ENCODE measurements at regions not wholly inside any gene's neighbourhood (a gene's known extent, or its start where the extent isn't known, plus 50 kb on each side); places are given as distances from the start of the nearest gene placed in this dataset.

GRCh38 chr18:40019797-40020392, 1935.1 kb upstream of the PIK3C3 start:
- H3K27me3 ChIP-seq (replicated peaks in 1 of 4; ENCODE audit: control insufficient read depth in 3 of 4, extremely low read depth in 1 of 4, insufficient read depth in 3 of 4, low read length in 3 of 4): no peaks in the 10 kb centered on the region
- H4K8ac ChIP-seq (ENCODE audit: extremely low read depth, insufficient read depth, low read length): no peak overlapping the region
- no peaks in the 10 kb centered on the region for H3K79me2 ChIP-seq (ENCODE audit: control insufficient read depth in 1 of 2, insufficient read depth in 2 of 2, low read length in 2 of 2)
- no peaks in the 10 kb centered on the region for H3K23me2 ChIP-seq (ENCODE audit: low read depth, low read length)
- H2BK5ac ChIP-seq (ENCODE audit: low read depth, low read length): no peak overlapping the region
- no peak overlapping the region for H3K27ac ChIP-seq (ENCODE audit: low read depth, low read length)
- peaks cover 0 to 2% of the 10 kb centered on the region in 2 experiments for H4K20me1 ChIP-seq (replicated peaks in 1 of 2; ENCODE audit: control insufficient read depth in 1 of 2, insufficient read depth in 2 of 2, low read length in 2 of 2)
- DNase-seq (ENCODE audit: low read depth in 1 of 2, low spot score in 2 of 2): peak in 1 of 2 experiments; percentile 10
- H2BK120ac ChIP-seq (replicated peaks; ENCODE audit: low read depth, low read length): no peak overlapping the region
- H2AFZ ChIP-seq (ENCODE audit: low read length): no peak overlapping the region
- H4K91ac ChIP-seq (replicated peaks; ENCODE audit: insufficient read length, low read length): no peak overlapping the region
- H2BK15ac ChIP-seq (ENCODE audit: low read length): no peak overlapping the region
- no peak overlapping the region for H2BK20ac ChIP-seq (ENCODE audit: low read length)
- H2BK12ac ChIP-seq (ENCODE audit: low read depth, low read length): no peak overlapping the region
- peak overlapping the region; percentile 51 for H4K5ac ChIP-seq (ENCODE audit: insufficient read length, low read depth, low read length)
- ChIA-PET CTCF (ENCODE audit: partially characterized antibody) (interaction anchor here (0.9 to 2.9 kb wide), 12 partner anchors 8 to 385 kb away, joined by 3 to 9 read pairs (median 4); no protein-coding TSS in a partner anchor), POLR2A (ENCODE audit: partially characterized antibody) (interaction anchor here (0.9 to 1.4 kb wide), 2 partner anchors 10 to 13 kb away, joined by 3 to 4 read pairs; no protein-coding TSS in a partner anchor)
- H3K4me2 ChIP-seq (ENCODE audit: insufficient read depth in 1 of 2, low read depth in 2 of 2, low read length in 2 of 2): peak overlapping the region; percentile 38 to 59; a peak in 3 of 4 replicates
- H3K9me3 ChIP-seq (ENCODE audit: insufficient read depth in 2 of 2, low read depth in 1 of 2, low read length in 1 of 2): no peaks in the 10 kb centered on the region
- no peak overlapping the region for H3K4ac ChIP-seq (replicated peaks; ENCODE audit: insufficient read length, low read depth, low read length)
- peak overlapping the region in 1 of 4 experiments; percentile 23; a peak in 1 of 8 replicates for H3K4me3 ChIP-seq (ENCODE audit: extremely low read depth in 1 of 4, insufficient read depth in 2 of 4, low read depth in 3 of 4, low read length in 4 of 4)
- H3K23ac ChIP-seq (ENCODE audit: insufficient read length): no peak overlapping the region
- peak overlapping the region in 1 of 4 experiments; percentile 44; a peak in 1 of 7 replicates for H3K9ac ChIP-seq (replicated peaks in 1 of 4; ENCODE audit: extremely low read depth in 1 of 4, low read depth in 3 of 4, low read length in 3 of 4)
- WGBS, 2 experiments (ENCODE audit: extremely low coverage in 1 of 2, insufficient coverage in 1 of 2, insufficient read length in 1 of 2, insufficient replicate concordance in 2 of 2, low coverage in 1 of 2, low lambda C conversion rate in 2 of 2, missing lambda C conversion rate in 1 of 2): 38% methylated on average over 2 of the region's 2 CpGs; no CpG with 5 or more reads in 1 of the 2 experiments
- H2AK5ac ChIP-seq (ENCODE audit: low read depth, low read length): no peak overlapping the region
- FAIRE-seq: no peak
- H3K4me1 ChIP-seq (replicated peaks in 1 of 4; ENCODE audit: control insufficient read depth in 3 of 4, insufficient read depth in 4 of 4, low read length in 3 of 4): peaks cover 0 to 12% (median 7%) of the 10 kb centered on the region in 4 experiments; a peak in 3 of 7 replicates
- H3K36me3 ChIP-seq (ENCODE audit: control insufficient read depth in 2 of 4, insufficient read depth in 4 of 4, low read length in 3 of 4): no peaks in the 10 kb centered on the region
- no peak overlapping the region for H3K56ac ChIP-seq (replicated peaks; ENCODE audit: insufficient read length, low read depth, low read length)
- H3K14ac ChIP-seq (ENCODE audit: insufficient read length): no peak overlapping the region
- H3K18ac ChIP-seq (ENCODE audit: extremely low read depth, low read length): no peak overlapping the region; the same call in 1 of the 2 replicates
- no peaks in the 10 kb centered on the region for H3K79me1 ChIP-seq (ENCODE audit: low read depth, low read length)
- TF ChIP-seq RNF2 (IDR thresholded peaks at IDR 0.05; ENCODE audit: borderline replicate concordance, low read depth, low read length, missing control alignments, poor library complexity, severe bottlenecking) (no peak), TCF12 (IDR thresholded peaks at IDR 0.05; ENCODE audit: low read depth, low read length) (no peak), CHD2 (IDR thresholded peaks at IDR 0.05; ENCODE audit: low read length) (no peak), GTF2F1 (IDR thresholded peaks at IDR 0.05; ENCODE audit: borderline replicate concordance, low read depth, low read length) (no peak), BRCA1 (IDR thresholded peaks at IDR 0.05; ENCODE audit: low read depth, low read length) (no peak), MAFK (IDR thresholded peaks at IDR 0.05; ENCODE audit: low read depth, low read length) (no peak), RAD21 (IDR thresholded peaks at IDR 0.05 in 1 of 2, conservative IDR thresholded peaks at IDR 0.05 in 1 of 2; ENCODE audit: low read depth in 2 of 2, low read length in 2 of 2) (peak in 1 of 2 experiments; percentile 31; a peak in 3 of 4 replicates), SUZ12 (IDR thresholded peaks at IDR 0.05; ENCODE audit: low read length) (no peak), SP2 (IDR thresholded peaks at IDR 0.05; ENCODE audit: low read length) (no peak), SIRT6 (IDR thresholded peaks at IDR 0.05; ENCODE audit: low read length) (no peak), CREB1 (IDR thresholded peaks at IDR 0.05) (no peak), KDM4A (IDR thresholded peaks at IDR 0.05; ENCODE audit: low read depth, low read length, severe bottlenecking) (no peak), KDM5A (IDR thresholded peaks at IDR 0.05; ENCODE audit: low read length) (no peak)

Measured in H1 (cell line).